ENCODE measurements at regions not wholly inside any gene's neighbourhood (a gene's known extent, or its start where the extent isn't known, plus 50 kb on each side); places are given as distances from the start of the nearest gene placed in this dataset.

GRCh38 chr2:64311191-64311910 lies 142.6 kb upstream of the LGALSL start:
- H3K36me3 Mint-ChIP-seq (ENCODE audit: insufficient read depth), result no peaks in the 10 kb centered on the region
- ATAC-seq (replicated peaks) (no peak), DNase-seq (no peak)
- no peaks in the 10 kb centered on the region for H3K4me1 Mint-ChIP-seq (ENCODE audit: low read depth in 2 of 2)
- no peak overlapping the region for H3K27ac Mint-ChIP-seq
- H3K9me3 Mint-ChIP-seq, result no peaks in the 10 kb centered on the region
- no peak overlapping the region for H3K4me3 Mint-ChIP-seq
- H3K27me3 Mint-ChIP-seq, result peaks cover 4 to 22% of the 10 kb centered on the region in 2 donors

- no peak overlapping the region for H3K4me3 Mint-ChIP-seq
- no peak overlapping the region for H3K27ac Mint-ChIP-seq
- no peaks in the 10 kb centered on the region for H3K9me3 Mint-ChIP-seq
- no peak for ATAC-seq (replicated peaks)
- H3K4me1 Mint-ChIP-seq (ENCODE audit: low read depth in 2 of 2), result no peaks in the 10 kb centered on the region
- DNase-seq, result no peak
- peaks cover 4 to 23% of the 10 kb centered on the region in 2 donors for H3K27me3 Mint-ChIP-seq
- H3K36me3 Mint-ChIP-seq (ENCODE audit: insufficient read depth), result no peaks in the 10 kb centered on the region
Observed at GRCh38 chr2:64311948-64312621, 141.9 kb upstream of the LGALSL start.

GRCh38 chr2:64312622-64313397 lies 141.2 kb upstream of the LGALSL start:
- Mint-ChIP-seq H3K9me3 (no peaks in the 10 kb centered on the region), H3K27ac (no peak overlapping the region), H3K36me3 (ENCODE audit: insufficient read depth) (no peaks in the 10 kb centered on the region), H3K27me3 (peaks cover 4 to 23% of the 10 kb centered on the region in 2 donors), H3K4me1 (ENCODE audit: low read depth in 2 of 2) (no peaks in the 10 kb centered on the region), H3K4me3 (no peak overlapping the region)
- no peak for DNase-seq
- no peak for ATAC-seq (replicated peaks)

- ATAC-seq (replicated peaks), result no peak
- Mint-ChIP-seq H3K27me3 (peaks cover 4 to 23% of the 10 kb centered on the region in 2 donors), H3K9me3 (no peaks in the 10 kb centered on the region), H3K4me3 (no peak overlapping the region), H3K27ac (no peak overlapping the region), H3K36me3 (ENCODE audit: insufficient read depth) (no peaks in the 10 kb centered on the region), H3K4me1 (ENCODE audit: low read depth in 2 of 2) (no peaks in the 10 kb centered on the region)
- DNase-seq, result no peak
Observed at GRCh38 chr2:64313398-64313723, 140.6 kb upstream of the LGALSL start.

- Mint-ChIP-seq H3K4me3 (no peak overlapping the region), H3K27me3 (peaks cover 9 to 23% of the 10 kb centered on the region in 2 donors), H3K4me1 (ENCODE audit: low read depth in 2 of 2) (no peaks in the 10 kb centered on the region), H3K9me3 (no peaks in the 10 kb centered on the region), H3K27ac (no peak overlapping the region), H3K36me3 (ENCODE audit: insufficient read depth) (no peaks in the 10 kb centered on the region)
- no peak for ATAC-seq (replicated peaks)
- no peak for DNase-seq
Observed at GRCh38 chr2:64315291-64315960, 138.5 kb upstream of the LGALSL start.

GRCh38 chr2:64317707-64318475 lies 136.1 kb upstream of the LGALSL start:
- Mint-ChIP-seq H3K4me3 (no peak overlapping the region), H3K9me3 (no peaks in the 10 kb centered on the region), H3K36me3 (ENCODE audit: insufficient read depth) (peaks cover 3% of the 10 kb centered on the region), H3K4me1 (ENCODE audit: low read depth in 2 of 2) (peaks cover 3 to 10% of the 10 kb centered on the region in 2 donors), H3K27ac (no peak overlapping the region), H3K27me3 (peaks cover 5 to 8% of the 10 kb centered on the region in 2 donors)
- ATAC-seq (replicated peaks) (no peak), DNase-seq (no peak)

- Mint-ChIP-seq H3K36me3 (ENCODE audit: insufficient read depth) (peaks cover 3% of the 10 kb centered on the region), H3K9me3 (no peaks in the 10 kb centered on the region), H3K27ac (no peak overlapping the region), H3K4me1 (ENCODE audit: low read depth in 2 of 2) (peaks cover 7 to 16% of the 10 kb centered on the region in 2 donors), H3K4me3 (no peak overlapping the region), H3K27me3 (peaks cover 5 to 6% of the 10 kb centered on the region in 2 donors)
- DNase-seq (no peak), ATAC-seq (replicated peaks) (no peak)
Observed at GRCh38 chr2:64318476-64318748, 135.6 kb upstream of the LGALSL start.

- Mint-ChIP-seq H3K9me3 (no peaks in the 10 kb centered on the region), H3K4me1 (ENCODE audit: low read depth in 2 of 2) (peaks cover 13 to 24% of the 10 kb centered on the region in 2 donors), H3K36me3 (ENCODE audit: insufficient read depth) (peaks cover 3% of the 10 kb centered on the region), H3K27ac (no peak overlapping the region), H3K4me3 (no peak overlapping the region), H3K27me3 (peaks cover 5 to 6% of the 10 kb centered on the region in 2 donors)
- DNase-seq, result no peak
- no peak for ATAC-seq (replicated peaks)
Observed at GRCh38 chr2:64319896-64320295, 134.1 kb upstream of the LGALSL start.

- no peak overlapping the region for H3K4me3 Mint-ChIP-seq
- peaks cover 34 to 44% of the 10 kb centered on the region in 2 donors for H3K4me1 Mint-ChIP-seq (ENCODE audit: low read depth in 2 of 2)
- peak overlapping the region in 1 of 2 donors; percentile 67 for H3K27ac Mint-ChIP-seq
- no peaks in the 10 kb centered on the region for H3K9me3 Mint-ChIP-seq
- DNase-seq (no peak), ATAC-seq (replicated peaks) (no peak)
- H3K27me3 Mint-ChIP-seq, result peaks cover 0 to 5% of the 10 kb centered on the region in 2 donors
- peaks cover 8% of the 10 kb centered on the region for H3K36me3 Mint-ChIP-seq (ENCODE audit: insufficient read depth)
Observed at GRCh38 chr2:64322433-64322832, 131.5 kb upstream of the LGALSL start.

- Mint-ChIP-seq H3K27ac (no peak overlapping the region), H3K36me3 (ENCODE audit: insufficient read depth) (peaks cover 8% of the 10 kb centered on the region), H3K4me1 (ENCODE audit: low read depth in 2 of 2) (peaks cover 40 to 51% of the 10 kb centered on the region in 2 donors), H3K9me3 (no peaks in the 10 kb centered on the region), H3K4me3 (no peak overlapping the region), H3K27me3 (peaks cover 0 to 5% of the 10 kb centered on the region in 2 donors)
- DNase-seq (no peak), ATAC-seq (replicated peaks) (no peak)
Observed at GRCh38 chr2:64323197-64323596, 130.8 kb upstream of the LGALSL start.

GRCh38 chr2:64324746-64325410 lies 129.1 kb upstream of the LGALSL start:
- H3K27me3 Mint-ChIP-seq, result no peaks in the 10 kb centered on the region
- H3K9me3 Mint-ChIP-seq, result no peaks in the 10 kb centered on the region
- peaks cover 42 to 53% of the 10 kb centered on the region in 2 donors for H3K4me1 Mint-ChIP-seq (ENCODE audit: low read depth in 2 of 2)
- H3K27ac Mint-ChIP-seq, result peak overlapping the region; percentile 53 to 89
- no peak for DNase-seq
- ATAC-seq (replicated peaks), result no peak
- H3K36me3 Mint-ChIP-seq (ENCODE audit: insufficient read depth), result peaks cover 8% of the 10 kb centered on the region
- no peak overlapping the region for H3K4me3 Mint-ChIP-seq

- peak overlapping the region; percentile 78 to 89 for H3K27ac Mint-ChIP-seq
- H3K4me1 Mint-ChIP-seq (ENCODE audit: low read depth in 2 of 2), result peaks cover 42 to 53% of the 10 kb centered on the region in 2 donors
- peak overlapping the region; percentile 85 to 87 for H3K4me3 Mint-ChIP-seq
- peaks cover 8% of the 10 kb centered on the region for H3K36me3 Mint-ChIP-seq (ENCODE audit: insufficient read depth)
- no peak for DNase-seq
- H3K27me3 Mint-ChIP-seq, result no peaks in the 10 kb centered on the region
- H3K9me3 Mint-ChIP-seq, result no peaks in the 10 kb centered on the region
- no peak for ATAC-seq (replicated peaks)
Observed at GRCh38 chr2:64325477-64325851, 128.5 kb upstream of the LGALSL start.
